Keratinocyte (primary cell): ENCODE measurements at regions not wholly inside any gene's neighbourhood (a gene's known extent, or its start where the extent isn't known, plus 50 kb on each side); places are given as distances from the start of the nearest gene placed in this dataset.

Experiments
- EZH2 ChIP-seq: IDR thresholded peaks from one replicate; pipeline ENCODE4 v1.6.1; 2012; ENCODE audit warnings: inconsistent platforms, mild to moderate bottlenecking, low read length, moderate library complexity
- TF ChIP-seq, protein P1 (sequence below), 3 experiments: IDR thresholded peaks in 1 of 3; conservative IDR thresholded peaks in 1 of 3; optimal IDR thresholded peaks in 1 of 3; 2 replicates in 2 of 3; 3 replicates in 1 of 3; pipeline versions ENCODE3 to v1.5.1; 2011; ENCODE audit warnings: low read length in 3 of 3, mild to moderate bottlenecking in 3 of 3, moderate library complexity in 2 of 3, control low read depth in 1 of 3, inconsistent platforms in 1 of 3; ENCODE audit not compliant: insufficient read depth in 2 of 3; ENCODE audit errors: extremely low read depth in 1 of 3

- TF ChIP-seq, protein P1, sequence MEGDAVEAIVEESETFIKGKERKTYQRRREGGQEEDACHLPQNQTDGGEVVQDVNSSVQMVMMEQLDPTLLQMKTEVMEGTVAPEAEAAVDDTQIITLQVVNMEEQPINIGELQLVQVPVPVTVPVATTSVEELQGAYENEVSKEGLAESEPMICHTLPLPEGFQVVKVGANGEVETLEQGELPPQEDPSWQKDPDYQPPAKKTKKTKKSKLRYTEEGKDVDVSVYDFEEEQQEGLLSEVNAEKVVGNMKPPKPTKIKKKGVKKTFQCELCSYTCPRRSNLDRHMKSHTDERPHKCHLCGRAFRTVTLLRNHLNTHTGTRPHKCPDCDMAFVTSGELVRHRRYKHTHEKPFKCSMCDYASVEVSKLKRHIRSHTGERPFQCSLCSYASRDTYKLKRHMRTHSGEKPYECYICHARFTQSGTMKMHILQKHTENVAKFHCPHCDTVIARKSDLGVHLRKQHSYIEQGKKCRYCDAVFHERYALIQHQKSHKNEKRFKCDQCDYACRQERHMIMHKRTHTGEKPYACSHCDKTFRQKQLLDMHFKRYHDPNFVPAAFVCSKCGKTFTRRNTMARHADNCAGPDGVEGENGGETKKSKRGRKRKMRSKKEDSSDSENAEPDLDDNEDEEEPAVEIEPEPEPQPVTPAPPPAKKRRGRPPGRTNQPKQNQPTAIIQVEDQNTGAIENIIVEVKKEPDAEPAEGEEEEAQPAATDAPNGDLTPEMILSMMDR (optimal IDR thresholded peaks at IDR 0.05 in 1 of 3, IDR thresholded peaks at IDR 0.05 in 1 of 3, conservative IDR thresholded peaks at IDR 0.05 in 1 of 3; ENCODE audit: extremely low read depth in 1 of 3, insufficient read depth in 2 of 3, low read length in 3 of 3) = no peak
- TF ChIP-seq EZH2 = no peak
Measured at GRCh38 chr1:148318904-148319242, 164.2 kb downstream of the PPIAL4G start.
